PFSK-1 (cell line): ENCODE measurements at regions not wholly inside any gene's neighbourhood (a gene's known extent, or its start where the extent isn't known, plus 50 kb on each side); places are given as distances from the start of the nearest gene placed in this dataset.

Experiments used
- POLR2AphosphoS5 ChIP-seq: IDR thresholded peaks from 2 replicates; pipeline ENCODE4 v1.6.1; 2012; ENCODE audit warnings: low read depth, mild to moderate bottlenecking, control low read depth, low read length, moderate library complexity
- SIN3A ChIP-seq: IDR thresholded peaks from 2 replicates; pipeline ENCODE4 v1.6.1; 2012; ENCODE audit warnings: mild to moderate bottlenecking, low read length, moderate library complexity, borderline replicate concordance; ENCODE audit not compliant: insufficient read depth
- TAF1 ChIP-seq: IDR thresholded peaks from 2 replicates; pipeline ENCODE4 v1.6.1; 2012; ENCODE audit warnings: low read length, control low read depth, borderline replicate concordance; ENCODE audit not compliant: insufficient read depth
- TF ChIP-seq, protein P1 (sequence below), 2 experiments: IDR thresholded peaks; 2 replicates each; pipeline versions ENCODE4 v1.6.1 to v1.8.0; 2011 to 2012; ENCODE audit warnings: low read depth in 2 of 2, low read length in 2 of 2, control low read depth in 1 of 2, inconsistent platforms in 1 of 2, mild to moderate bottlenecking in 1 of 2, moderate library complexity in 1 of 2; ENCODE audit not compliant: insufficient read depth in 1 of 2

DNA sequence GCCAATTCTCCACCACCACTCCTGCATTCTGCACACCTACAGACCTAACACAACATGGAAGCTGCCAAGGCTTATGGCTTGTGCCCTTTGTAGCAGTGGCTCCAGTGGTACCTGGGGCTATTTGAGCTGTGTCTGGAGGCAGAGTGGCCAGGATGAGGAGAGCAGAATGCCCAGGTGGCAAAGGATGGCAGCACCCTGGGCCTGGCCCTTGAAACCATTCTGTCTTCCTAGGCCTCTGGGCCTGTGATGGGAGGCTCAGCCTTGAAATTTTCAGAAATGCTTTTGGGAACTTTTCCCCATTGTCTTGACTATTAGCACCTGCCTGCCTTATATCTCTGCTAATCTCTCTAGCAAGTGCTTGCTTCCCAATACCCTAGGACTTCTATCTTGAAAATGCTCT, 241.7 kb downstream of the TMEM167A start:
- TF ChIP-seq TAF1: no peak
- no peak for TF ChIP-seq POLR2AphosphoS5
- TF ChIP-seq, protein P1, sequence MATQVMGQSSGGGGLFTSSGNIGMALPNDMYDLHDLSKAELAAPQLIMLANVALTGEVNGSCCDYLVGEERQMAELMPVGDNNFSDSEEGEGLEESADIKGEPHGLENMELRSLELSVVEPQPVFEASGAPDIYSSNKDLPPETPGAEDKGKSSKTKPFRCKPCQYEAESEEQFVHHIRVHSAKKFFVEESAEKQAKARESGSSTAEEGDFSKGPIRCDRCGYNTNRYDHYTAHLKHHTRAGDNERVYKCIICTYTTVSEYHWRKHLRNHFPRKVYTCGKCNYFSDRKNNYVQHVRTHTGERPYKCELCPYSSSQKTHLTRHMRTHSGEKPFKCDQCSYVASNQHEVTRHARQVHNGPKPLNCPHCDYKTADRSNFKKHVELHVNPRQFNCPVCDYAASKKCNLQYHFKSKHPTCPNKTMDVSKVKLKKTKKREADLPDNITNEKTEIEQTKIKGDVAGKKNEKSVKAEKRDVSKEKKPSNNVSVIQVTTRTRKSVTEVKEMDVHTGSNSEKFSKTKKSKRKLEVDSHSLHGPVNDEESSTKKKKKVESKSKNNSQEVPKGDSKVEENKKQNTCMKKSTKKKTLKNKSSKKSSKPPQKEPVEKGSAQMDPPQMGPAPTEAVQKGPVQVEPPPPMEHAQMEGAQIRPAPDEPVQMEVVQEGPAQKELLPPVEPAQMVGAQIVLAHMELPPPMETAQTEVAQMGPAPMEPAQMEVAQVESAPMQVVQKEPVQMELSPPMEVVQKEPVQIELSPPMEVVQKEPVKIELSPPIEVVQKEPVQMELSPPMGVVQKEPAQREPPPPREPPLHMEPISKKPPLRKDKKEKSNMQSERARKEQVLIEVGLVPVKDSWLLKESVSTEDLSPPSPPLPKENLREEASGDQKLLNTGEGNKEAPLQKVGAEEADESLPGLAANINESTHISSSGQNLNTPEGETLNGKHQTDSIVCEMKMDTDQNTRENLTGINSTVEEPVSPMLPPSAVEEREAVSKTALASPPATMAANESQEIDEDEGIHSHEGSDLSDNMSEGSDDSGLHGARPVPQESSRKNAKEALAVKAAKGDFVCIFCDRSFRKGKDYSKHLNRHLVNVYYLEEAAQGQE (IDR thresholded peaks at IDR 0.05; ENCODE audit: insufficient read depth in 1 of 2, low read depth in 2 of 2, low read length in 2 of 2): no peak
- no peak for TF ChIP-seq SIN3A
